ENCODE measurements at regions not wholly inside any gene's neighbourhood (a gene's known extent, or its start where the extent isn't known, plus 50 kb on each side); places are given as distances from the start of the nearest gene placed in this dataset.

DNA sequence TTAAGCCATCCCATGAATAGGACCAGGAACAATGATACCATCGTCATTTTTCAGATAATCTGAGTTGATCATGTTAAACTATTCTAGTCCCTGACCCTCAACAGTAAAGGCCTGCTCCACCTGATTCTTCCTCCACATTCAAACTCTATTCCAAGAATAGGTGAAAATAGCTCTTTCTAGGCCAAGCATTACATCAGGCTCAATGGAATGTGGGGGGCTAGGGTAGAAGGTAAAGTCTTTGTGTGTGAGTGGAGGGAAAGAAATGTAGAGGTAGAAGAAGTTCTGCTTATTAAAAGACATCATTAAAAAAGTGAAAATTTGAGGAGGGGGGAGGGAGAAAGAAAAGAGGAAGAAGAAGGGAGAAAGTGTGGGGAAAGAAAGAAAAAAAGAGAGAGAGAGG lies 653.3 kb upstream of the PKDCC start:
- WGBS, 2 donors = 86 to 88% methylated on average over 1 of the region's 1 CpG
- intact Hi-C loops (cut with DNase I) = no loop called here
- H3K27me3 ChIP-seq = no peaks in the 10 kb centered on the region
- TF ChIP-seq POLR2AphosphoS5 (IDR thresholded peaks at IDR 0.05) (no peak), POLR2A (IDR thresholded peaks at IDR 0.05) (no peak), EP300 (IDR thresholded peaks at IDR 0.05) (no peak)
- TF ChIP-seq, protein P1, sequence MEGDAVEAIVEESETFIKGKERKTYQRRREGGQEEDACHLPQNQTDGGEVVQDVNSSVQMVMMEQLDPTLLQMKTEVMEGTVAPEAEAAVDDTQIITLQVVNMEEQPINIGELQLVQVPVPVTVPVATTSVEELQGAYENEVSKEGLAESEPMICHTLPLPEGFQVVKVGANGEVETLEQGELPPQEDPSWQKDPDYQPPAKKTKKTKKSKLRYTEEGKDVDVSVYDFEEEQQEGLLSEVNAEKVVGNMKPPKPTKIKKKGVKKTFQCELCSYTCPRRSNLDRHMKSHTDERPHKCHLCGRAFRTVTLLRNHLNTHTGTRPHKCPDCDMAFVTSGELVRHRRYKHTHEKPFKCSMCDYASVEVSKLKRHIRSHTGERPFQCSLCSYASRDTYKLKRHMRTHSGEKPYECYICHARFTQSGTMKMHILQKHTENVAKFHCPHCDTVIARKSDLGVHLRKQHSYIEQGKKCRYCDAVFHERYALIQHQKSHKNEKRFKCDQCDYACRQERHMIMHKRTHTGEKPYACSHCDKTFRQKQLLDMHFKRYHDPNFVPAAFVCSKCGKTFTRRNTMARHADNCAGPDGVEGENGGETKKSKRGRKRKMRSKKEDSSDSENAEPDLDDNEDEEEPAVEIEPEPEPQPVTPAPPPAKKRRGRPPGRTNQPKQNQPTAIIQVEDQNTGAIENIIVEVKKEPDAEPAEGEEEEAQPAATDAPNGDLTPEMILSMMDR (IDR thresholded peaks at IDR 0.05) = no peak
- H3K9me3 ChIP-seq = no peaks in the 10 kb centered on the region
- H3K4me3 ChIP-seq = no peak overlapping the region
- no peak for DNase-seq
- no peaks in the 10 kb centered on the region for H3K4me1 ChIP-seq
- no peak overlapping the region for H3K27ac ChIP-seq
- no peaks in the 10 kb centered on the region for H3K36me3 ChIP-seq

DNA sequence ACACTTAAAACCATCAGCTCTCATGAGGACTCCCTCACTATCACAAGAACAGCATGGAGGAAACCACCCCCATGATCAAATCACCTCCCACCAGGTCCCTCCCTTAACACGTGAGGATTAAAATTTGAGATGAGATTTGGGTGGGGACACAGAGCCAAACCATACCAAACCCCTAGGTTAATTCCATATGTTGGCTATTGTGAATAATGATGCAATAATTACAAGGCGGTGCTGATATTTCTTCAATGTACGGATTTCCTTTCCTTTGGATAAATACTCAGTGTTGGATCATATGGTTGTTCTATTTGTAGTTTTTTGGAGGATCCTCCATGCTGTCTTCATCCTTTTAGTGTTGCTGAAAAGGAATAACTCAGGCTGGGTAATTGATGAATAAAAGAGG lies 652.1 kb upstream of the PKDCC start:
- H3K36me3 ChIP-seq = no peaks in the 10 kb centered on the region
- H3K27ac ChIP-seq = no peak overlapping the region
- no peak overlapping the region for H3K4me3 ChIP-seq
- H3K27me3 ChIP-seq = no peaks in the 10 kb centered on the region
- WGBS, 2 donors = 91 to 93% methylated on average over 3 of the region's 3 CpGs
- no peaks in the 10 kb centered on the region for H3K9me3 ChIP-seq
- no peak for TF ChIP-seq POLR2A (IDR thresholded peaks at IDR 0.05)
- TF ChIP-seq POLR2AphosphoS5 (IDR thresholded peaks at IDR 0.05) = no peak
- TF ChIP-seq, protein P1 (IDR thresholded peaks at IDR 0.05) = no peak
- TF ChIP-seq EP300 (IDR thresholded peaks at IDR 0.05) = no peak
- no peak for DNase-seq
- H3K4me1 ChIP-seq = no peaks in the 10 kb centered on the region
- intact Hi-C loops (cut with DNase I) = no loop called here

DNA sequence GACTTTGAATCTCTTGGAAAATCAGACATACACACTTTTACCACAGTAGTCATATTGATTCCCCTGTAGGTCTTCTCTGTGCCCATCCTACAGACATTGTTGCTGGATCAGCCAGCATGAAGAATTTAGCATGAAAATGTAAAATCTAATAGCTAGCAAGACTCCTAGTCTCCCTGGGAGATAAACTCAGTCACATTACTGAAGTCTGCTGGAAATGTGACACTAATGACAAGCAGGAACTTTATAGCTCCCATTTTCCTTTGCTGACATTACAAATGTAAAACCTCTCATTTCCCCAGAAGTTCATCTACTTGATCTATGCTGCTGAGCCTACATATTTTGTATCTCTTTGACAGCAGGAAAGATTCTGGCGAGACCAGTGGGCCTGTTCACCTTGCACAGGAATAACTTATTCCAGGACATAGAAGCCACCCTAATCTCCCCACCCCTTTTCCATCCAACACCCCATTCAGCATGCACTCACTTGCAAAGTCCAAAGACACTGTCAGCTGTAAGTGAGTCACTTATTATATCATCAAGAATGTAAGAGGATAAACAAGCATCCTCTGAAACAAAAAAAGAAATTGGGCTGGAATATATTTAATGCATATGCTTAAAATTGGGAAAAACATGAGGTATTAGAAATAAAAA lies 648.3 kb upstream of the PKDCC start:
- no peak for TF ChIP-seq POLR2A (IDR thresholded peaks at IDR 0.05)
- no peak for TF ChIP-seq POLR2AphosphoS5 (IDR thresholded peaks at IDR 0.05)
- no peak for TF ChIP-seq EP300 (IDR thresholded peaks at IDR 0.05)
- TF ChIP-seq, protein P1 (IDR thresholded peaks at IDR 0.05) = no peak
- Histone ChIP-seq H3K27me3 (no peaks in the 10 kb centered on the region), H3K4me3 (no peak overlapping the region), H3K9me3 (no peaks in the 10 kb centered on the region), H3K27ac (no peak overlapping the region), H3K36me3 (no peaks in the 10 kb centered on the region), H3K4me1 (no peaks in the 10 kb centered on the region)
- 71 to 88% methylated on average over 1 of the region's 1 CpG for WGBS, 2 donors
- intact Hi-C loops (cut with DNase I) = no loop called here
- no peak for DNase-seq

DNA sequence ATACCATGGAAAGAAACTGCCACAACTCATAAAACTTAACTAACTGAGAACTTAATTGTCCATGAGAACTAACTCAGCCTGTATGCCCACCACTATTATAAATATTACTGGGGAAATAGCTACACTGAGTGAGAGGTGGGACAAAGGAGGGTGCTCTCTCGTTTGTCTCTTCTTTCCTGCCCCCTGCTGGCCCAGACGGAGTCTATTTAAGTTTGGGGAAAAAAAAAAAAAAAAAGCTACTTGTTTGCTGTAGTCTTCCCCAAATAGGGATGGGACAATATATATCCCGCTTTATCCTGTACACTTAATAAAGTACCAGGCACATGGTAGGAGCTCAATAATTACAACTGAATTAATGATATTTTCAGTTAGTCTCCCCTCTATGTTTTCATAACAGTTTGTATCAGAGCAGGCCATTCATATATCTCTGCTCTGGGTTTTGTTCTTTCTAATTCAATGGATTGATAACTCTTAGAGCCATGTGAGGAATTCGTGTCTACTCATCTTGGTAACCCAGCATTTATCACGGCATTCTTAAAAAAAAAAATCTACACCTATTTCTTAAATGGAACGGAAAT lies 647.6 kb upstream of the PKDCC start:
- Histone ChIP-seq H3K27me3 (no peaks in the 10 kb centered on the region), H3K4me1 (no peaks in the 10 kb centered on the region), H3K4me3 (no peak overlapping the region), H3K9me3 (no peaks in the 10 kb centered on the region), H3K27ac (no peak overlapping the region), H3K36me3 (no peaks in the 10 kb centered on the region)
- DNase-seq = no peak
- TF ChIP-seq, protein P1 (IDR thresholded peaks at IDR 0.05) = no peak
- TF ChIP-seq POLR2AphosphoS5 (IDR thresholded peaks at IDR 0.05) = no peak
- TF ChIP-seq EP300 (IDR thresholded peaks at IDR 0.05) = no peak
- TF ChIP-seq POLR2A (IDR thresholded peaks at IDR 0.05) = no peak
- WGBS, 2 donors = 55 to 56% methylated on average over 6 of the region's 6 CpGs
- intact Hi-C loops (cut with DNase I) = no loop called here

DNA sequence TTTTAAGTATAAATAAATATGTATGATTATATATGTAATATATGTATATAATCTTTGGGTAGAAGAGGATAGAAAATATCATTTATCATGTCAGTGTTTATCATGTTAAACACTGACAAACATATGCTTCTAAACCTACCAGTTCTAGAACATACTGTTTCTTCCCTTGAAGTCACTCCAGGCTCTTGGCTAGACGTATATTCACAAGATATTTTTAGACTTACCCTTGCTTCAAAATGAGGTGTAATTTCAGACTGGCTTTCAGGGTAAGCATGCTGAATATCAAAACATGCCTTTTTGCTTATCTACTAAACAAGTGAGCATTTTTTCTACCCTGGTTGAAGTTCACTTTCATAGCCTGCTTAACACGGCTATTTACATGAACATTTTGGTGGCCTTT lies 642.4 kb upstream of the PKDCC start:
- Histone ChIP-seq H3K27ac (no peak overlapping the region), H3K4me1 (peaks cover 0 to 7% (median 0%) of the 10 kb centered on the region in 4 donors), H3K27me3 (no peaks in the 10 kb centered on the region), H3K4me3 (no peak overlapping the region), H3K36me3 (no peaks in the 10 kb centered on the region), H3K9me3 (no peaks in the 10 kb centered on the region)
- DNase-seq = no peak
- no peak for TF ChIP-seq POLR2A (IDR thresholded peaks at IDR 0.05)
- TF ChIP-seq EP300 (IDR thresholded peaks at IDR 0.05) = no peak
- TF ChIP-seq, protein P1 (IDR thresholded peaks at IDR 0.05) = no peak
- no peak for TF ChIP-seq POLR2AphosphoS5 (IDR thresholded peaks at IDR 0.05)
- intact Hi-C loops (cut with DNase I) = no loop called here
- WGBS, 2 donors = 66 to 77% methylated on average over 2 of the region's 2 CpGs

All from sigmoid colon (tissue), 6 donors.